Activated CD8-positive, alpha-beta T cell treated with anti-CD3 and anti-CD28 coated beads, Interleukin-2, amount 10 ng/mL, durations not matched to agents 7 days and 5 days (primary cell): ENCODE measurements at regions not wholly inside any gene's neighbourhood (a gene's known extent, or its start where the extent isn't known, plus 50 kb on each side); places are given as distances from the start of the nearest gene placed in this dataset.
"Not testable (repeated sequence)": the region's sequence is repeated elsewhere in the genome, so short reads cannot be mapped to it uniquely, and the experiment has no call there.

Source experiments
- ATAC-seq: fragments of 150-1000 bp; cut with Tn5 transposase; one replicate; pipeline ENCODE4 v1.10.0; 2021; ENCODE audit warnings: moderate library complexity
- CTCF ChIA-PET: fragments of 350-600 bp; sonication (Branson Sonifier 250); formaldehyde crosslinking; loops from one replicate; lab custom pipeline; 2021; ENCODE audit warnings: antibody characterized with exemption; lab: Charles Lee
- POLR2A ChIA-PET: fragments of 350-600 bp; sonication (Branson Sonifier 250); formaldehyde crosslinking; loops from one replicate; lab custom pipeline; 2021; ENCODE audit warnings: antibody characterized with exemption; lab: Charles Lee
- DNase-seq: peaks from one replicate; pipeline ENCODE4 v3.0.0-alpha.2; 2020
- H3K27ac Mint-ChIP-seq: one replicate; pipeline ENCODE4 v1.8.0; 2021; ENCODE audit warnings: mild to moderate bottlenecking, mixed read lengths
- H3K27me3 Mint-ChIP-seq: one replicate; pipeline ENCODE4 v1.8.0; 2021; ENCODE audit warnings: low read depth, mixed read lengths
- H3K36me3 Mint-ChIP-seq: one replicate; pipeline ENCODE4 v1.8.0; 2021; ENCODE audit warnings: low read depth, mixed read lengths
- H3K4me1 Mint-ChIP-seq: one replicate; pipeline ENCODE4 v1.8.0; 2021; ENCODE audit warnings: low read depth, mixed read lengths
- H3K4me3 Mint-ChIP-seq: one replicate; pipeline ENCODE4 v1.8.0; 2021; ENCODE audit warnings: mild to moderate bottlenecking, mixed read lengths
- H3K9me3 Mint-ChIP-seq: one replicate; pipeline ENCODE4 v1.8.0; 2022; ENCODE audit warnings: mixed read lengths; ENCODE audit not compliant: insufficient read depth

DNA sequence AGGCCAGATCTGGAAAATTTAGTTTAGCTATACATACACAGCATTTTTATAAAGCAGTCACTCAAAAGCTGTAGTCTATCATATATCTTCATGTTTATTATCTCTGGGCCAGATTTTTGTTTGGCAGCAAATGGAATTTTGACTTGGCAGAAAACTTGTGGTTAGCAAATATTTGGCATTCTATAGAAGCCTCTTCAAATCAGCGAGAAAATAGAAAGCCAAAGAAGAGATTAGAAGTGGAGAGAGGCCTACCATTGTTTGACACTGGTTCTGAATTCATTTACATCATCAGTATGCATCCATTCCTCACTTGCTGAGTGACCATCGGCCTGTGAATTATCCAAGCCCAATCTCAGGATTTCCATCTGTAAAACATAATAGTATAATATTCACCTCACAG lies 1077.6 kb downstream of the GALC start:
- H3K36me3 Mint-ChIP-seq: no peaks in the 10 kb centered on the region
- no peak overlapping the region for H3K4me3 Mint-ChIP-seq
- H3K9me3 Mint-ChIP-seq: no peaks in the 10 kb centered on the region
- H3K27ac Mint-ChIP-seq: no peak overlapping the region
- DNase-seq: no peak
- no peak for ATAC-seq
- ChIA-PET POLR2A (no interaction called here), CTCF (no interaction called here)
- no peaks in the 10 kb centered on the region for H3K4me1 Mint-ChIP-seq
- no peaks in the 10 kb centered on the region for H3K27me3 Mint-ChIP-seq

DNA sequence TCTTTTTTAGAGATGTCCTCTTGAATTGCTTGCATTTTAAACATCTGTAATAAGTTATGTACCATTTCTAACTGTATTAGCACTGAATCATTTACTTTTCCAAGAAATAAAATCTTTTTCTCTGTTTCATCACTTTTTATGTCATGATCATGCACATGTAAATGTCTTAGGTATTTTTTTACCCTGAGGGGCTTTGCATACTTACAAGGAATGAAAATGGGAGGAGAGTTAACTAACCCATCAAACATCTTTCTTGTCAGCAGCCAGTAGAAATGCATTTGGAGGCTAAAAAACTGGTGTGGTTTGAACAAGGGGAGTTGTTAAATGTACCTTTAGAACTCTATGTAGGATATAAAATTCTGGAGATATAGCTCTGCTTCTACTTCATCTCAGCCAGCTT lies 1080.3 kb downstream of the GALC start:
- Mint-ChIP-seq H3K4me3 (no peak overlapping the region), H3K27me3 (no peaks in the 10 kb centered on the region), H3K27ac (no peak overlapping the region), H3K4me1 (no peaks in the 10 kb centered on the region), H3K9me3 (no peaks in the 10 kb centered on the region), H3K36me3 (no peaks in the 10 kb centered on the region)
- DNase-seq (no peak), ATAC-seq (no peak)
- CTCF ChIA-PET: no interaction called here
- POLR2A ChIA-PET: no interaction called here

DNA sequence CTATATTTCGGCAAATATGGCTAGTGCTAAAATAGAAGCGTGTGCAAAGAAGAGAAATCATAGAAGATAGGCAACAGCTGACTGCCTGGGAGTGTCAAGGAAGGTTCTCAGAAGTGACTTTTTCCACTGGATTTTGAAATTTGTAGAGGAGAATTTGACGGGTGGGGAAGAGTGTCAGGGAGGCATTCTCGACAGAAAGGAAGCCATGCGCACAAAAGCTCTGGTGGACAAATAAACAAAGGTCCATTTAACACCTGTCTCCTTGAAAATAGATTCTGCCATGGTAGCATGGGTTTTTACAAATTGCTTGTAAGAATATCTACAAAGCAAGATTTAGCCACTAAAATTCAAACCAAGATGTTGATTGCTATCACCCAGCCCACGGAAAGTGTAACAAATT lies 1081.5 kb downstream of the GALC start:
- H3K27ac Mint-ChIP-seq: no peak overlapping the region
- ChIA-PET CTCF (no interaction called here), POLR2A (no interaction called here)
- H3K4me1 Mint-ChIP-seq: no peaks in the 10 kb centered on the region
- no peaks in the 10 kb centered on the region for H3K27me3 Mint-ChIP-seq
- DNase-seq (no peak), ATAC-seq (no peak)
- no peaks in the 10 kb centered on the region for H3K36me3 Mint-ChIP-seq
- no peaks in the 10 kb centered on the region for H3K9me3 Mint-ChIP-seq
- no peak overlapping the region for H3K4me3 Mint-ChIP-seq

DNA sequence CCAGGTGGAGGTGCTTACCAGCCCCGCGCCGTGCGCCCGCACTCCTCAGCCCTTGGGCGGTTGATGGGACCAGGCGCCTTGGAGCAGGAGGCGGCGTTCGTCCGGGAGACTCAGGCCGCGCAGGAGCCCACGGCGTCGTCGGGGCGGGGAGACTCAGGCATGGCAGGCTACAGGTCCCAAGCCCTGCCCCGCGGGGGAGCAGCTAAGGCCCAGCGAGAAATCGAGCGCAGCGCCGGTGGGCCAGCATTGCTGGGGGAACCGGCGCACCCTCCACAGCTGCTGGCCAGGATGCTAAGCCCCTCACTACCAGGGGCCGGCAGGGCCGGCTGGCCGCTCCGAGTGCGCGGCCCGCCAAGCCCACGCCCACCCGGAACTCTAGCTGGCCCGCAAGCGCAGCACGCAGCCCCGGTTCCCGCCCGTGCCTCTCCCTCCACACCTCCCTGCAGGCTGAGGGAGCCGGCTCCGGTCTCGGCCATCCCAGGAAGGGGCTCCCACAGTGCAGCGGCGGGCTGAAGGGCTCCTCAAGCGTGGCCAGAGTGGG lies 1087.5 kb downstream of the GALC start:
- H3K4me3 Mint-ChIP-seq, CTCF ChIA-PET, H3K9me3 Mint-ChIP-seq, H3K27me3 Mint-ChIP-seq, H3K4me1 Mint-ChIP-seq, ATAC-seq, DNase-seq, H3K36me3 Mint-ChIP-seq, H3K27ac Mint-ChIP-seq, POLR2A ChIA-PET: not testable (repeated sequence)

DNA sequence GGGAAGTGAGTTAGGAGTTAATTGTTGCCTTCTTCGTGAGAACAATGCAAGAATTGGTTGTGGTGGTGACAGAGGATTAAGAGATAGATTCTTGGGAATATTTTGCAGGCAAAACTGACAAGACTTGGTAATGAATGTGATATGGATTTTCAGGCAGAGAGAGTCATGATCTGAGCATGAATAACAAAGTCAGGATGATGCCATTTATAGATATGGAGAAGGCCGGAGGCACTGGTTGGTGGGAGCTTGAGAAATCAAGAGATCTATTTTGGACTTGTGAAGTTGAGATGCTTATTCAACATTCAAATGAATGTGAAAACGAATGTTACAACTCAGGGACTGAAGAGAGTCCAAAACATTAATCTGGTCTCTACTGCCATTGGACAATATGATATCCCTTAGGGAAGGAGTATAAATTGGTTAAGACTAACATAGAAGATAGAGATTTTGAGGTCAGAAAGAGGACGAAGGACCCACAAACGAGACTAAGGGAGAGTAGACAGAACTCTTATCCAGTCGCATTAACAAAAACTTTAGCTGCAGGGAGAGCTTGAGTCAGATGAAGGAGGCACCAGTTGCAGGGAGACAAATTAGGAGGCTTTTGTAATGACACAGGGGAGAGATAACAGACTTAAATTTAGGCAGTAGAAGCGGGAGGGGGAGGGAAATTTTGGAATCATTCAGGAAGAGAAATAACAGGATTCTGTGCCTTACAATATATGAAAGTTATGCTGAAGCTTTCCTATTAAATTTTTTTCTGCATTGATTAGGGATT lies 1090.6 kb downstream of the GALC start:
- Mint-ChIP-seq H3K4me1 (no peaks in the 10 kb centered on the region), H3K27ac (no peak overlapping the region), H3K36me3 (no peaks in the 10 kb centered on the region), H3K4me3 (no peak overlapping the region), H3K27me3 (no peaks in the 10 kb centered on the region), H3K9me3 (no peaks in the 10 kb centered on the region)
- ChIA-PET POLR2A (no interaction called here), CTCF (no interaction called here)
- DNase-seq (no peak), ATAC-seq (no peak)

DNA sequence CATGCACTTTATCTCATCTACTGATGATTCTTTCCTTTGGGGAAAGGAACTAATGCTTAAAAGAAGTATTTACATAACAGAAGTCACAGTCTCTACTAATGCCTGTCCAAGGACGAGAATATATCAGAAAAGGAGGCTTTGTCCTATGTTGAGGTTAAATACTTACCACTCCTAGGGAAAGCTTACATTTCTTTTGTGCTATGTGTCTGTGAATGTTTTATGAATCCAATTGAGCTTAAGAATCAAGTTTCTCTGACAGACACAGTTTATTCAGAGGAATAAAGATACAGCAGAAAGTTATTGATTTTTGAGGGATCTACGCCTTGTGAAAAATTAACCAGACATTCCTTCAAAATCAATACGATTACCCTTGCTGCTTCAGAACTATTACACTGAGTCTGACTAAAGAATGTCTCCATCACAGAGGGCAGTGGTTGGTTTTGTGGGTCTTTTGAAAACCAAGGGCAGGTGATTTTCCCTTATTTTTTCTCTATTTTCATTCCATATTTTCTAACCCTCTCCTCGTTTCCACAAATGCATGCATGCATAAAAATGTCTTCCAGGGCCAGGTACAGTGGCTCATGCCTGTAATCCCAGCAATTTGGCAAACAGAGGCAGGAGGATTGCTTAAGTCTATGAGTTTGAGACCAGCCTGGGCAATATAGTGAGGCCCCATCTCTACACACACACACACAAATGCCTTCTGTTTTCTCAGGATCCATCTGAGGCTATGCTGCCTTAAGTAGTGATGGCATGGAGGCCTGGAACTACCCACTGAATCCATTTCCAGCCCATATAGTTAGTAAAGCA lies 1095.1 kb downstream of the GALC start:
- no peak for ATAC-seq
- Mint-ChIP-seq H3K4me1 (no peaks in the 10 kb centered on the region), H3K9me3 (no peaks in the 10 kb centered on the region), H3K36me3 (no peaks in the 10 kb centered on the region), H3K27ac (no peak overlapping the region), H3K27me3 (no peaks in the 10 kb centered on the region), H3K4me3 (no peak overlapping the region)
- ChIA-PET CTCF (no interaction called here), POLR2A (no interaction called here)
- no peak for DNase-seq

DNA sequence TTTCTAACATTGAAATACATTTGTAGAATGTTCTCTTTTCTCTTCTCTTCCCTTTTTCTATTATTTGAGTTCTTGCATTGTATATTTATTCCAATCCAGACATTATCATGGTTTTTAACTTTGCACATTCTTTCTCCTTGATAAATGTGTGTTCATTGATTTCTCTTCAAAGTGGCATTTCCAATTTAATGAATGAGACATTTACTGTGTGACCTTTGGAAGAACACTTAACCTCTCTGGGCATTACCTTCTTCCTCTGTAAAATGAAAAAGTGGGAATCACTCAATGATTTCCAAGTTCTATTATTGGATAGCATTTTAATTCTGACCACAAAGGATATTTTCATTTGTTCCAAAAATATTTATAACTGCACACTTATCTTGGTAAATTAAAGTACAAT lies 1095.8 kb downstream of the GALC start:
- no peak overlapping the region for H3K4me3 Mint-ChIP-seq
- no peaks in the 10 kb centered on the region for H3K27me3 Mint-ChIP-seq
- H3K27ac Mint-ChIP-seq: no peak overlapping the region
- ATAC-seq: no peak
- ChIA-PET CTCF (no interaction called here), POLR2A (no interaction called here)
- no peak for DNase-seq
- H3K9me3 Mint-ChIP-seq: no peaks in the 10 kb centered on the region
- no peaks in the 10 kb centered on the region for H3K36me3 Mint-ChIP-seq
- H3K4me1 Mint-ChIP-seq: no peaks in the 10 kb centered on the region

DNA sequence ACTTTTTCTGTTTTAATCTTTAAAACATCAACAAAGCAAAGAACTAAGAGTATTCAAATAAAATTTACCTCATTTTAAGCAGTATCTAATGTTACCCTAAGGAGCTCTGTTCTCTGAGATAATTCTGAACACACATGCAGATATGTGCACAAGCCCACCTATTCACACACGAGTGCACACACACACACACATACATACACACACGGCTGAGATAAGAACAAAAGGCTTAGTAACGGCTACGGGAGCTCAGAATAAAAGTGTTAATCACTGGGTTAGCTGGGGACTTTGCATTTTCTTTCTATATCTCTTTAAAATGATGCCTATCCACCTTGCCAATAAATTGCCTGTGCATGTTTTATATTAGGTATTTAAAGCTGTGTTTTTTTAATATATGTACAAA lies 1096.3 kb downstream of the GALC start:
- ATAC-seq (no peak), DNase-seq (no peak)
- ChIA-PET POLR2A (no interaction called here), CTCF (no interaction called here)
- Mint-ChIP-seq H3K4me1 (no peaks in the 10 kb centered on the region), H3K4me3 (no peak overlapping the region), H3K36me3 (no peaks in the 10 kb centered on the region), H3K9me3 (no peaks in the 10 kb centered on the region), H3K27me3 (no peaks in the 10 kb centered on the region), H3K27ac (no peak overlapping the region)

DNA sequence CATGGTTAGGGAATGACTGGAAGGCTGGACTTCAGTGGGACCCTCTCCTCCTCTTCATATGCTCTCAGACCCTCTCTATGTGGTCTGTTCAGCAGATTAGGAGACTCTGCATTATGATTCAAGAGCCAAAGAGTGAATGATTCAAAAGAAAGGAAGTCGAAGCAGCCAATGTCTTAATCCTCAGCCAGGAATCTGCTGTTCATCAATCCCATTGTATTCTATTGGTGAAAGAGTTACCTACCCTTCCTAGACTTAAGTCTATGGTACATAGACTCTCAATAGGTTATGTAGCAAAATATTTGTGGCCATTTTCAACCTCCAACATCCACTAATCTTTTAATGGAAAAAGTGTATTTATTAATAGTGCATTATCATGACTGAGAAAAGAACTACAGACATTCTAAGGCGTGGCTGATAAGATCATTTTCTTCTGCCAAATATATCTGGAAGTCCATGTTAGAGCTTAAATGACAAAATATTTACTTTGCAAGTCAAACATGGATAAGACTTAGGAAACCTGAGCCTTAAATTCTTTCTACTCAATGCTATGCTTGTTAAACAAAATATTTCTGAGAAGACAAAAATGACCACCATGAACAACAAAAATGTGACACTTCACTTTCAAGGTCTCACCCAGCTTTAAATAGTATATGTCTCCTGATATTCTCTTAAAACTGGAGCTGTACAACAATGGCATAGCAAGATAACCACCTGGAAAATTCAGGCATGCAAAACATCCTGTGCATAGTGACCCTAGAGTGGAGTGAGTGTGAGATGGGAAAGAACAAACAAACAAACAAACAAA lies 1100.6 kb downstream of the GALC start:
- Mint-ChIP-seq H3K36me3 (no peaks in the 10 kb centered on the region), H3K27ac (no peak overlapping the region), H3K27me3 (no peaks in the 10 kb centered on the region), H3K4me1 (no peaks in the 10 kb centered on the region), H3K9me3 (peaks cover 3% of the 10 kb centered on the region), H3K4me3 (no peak overlapping the region)
- ChIA-PET POLR2A (no interaction called here), CTCF (no interaction called here)
- DNase-seq (no peak), ATAC-seq (no peak)

DNA sequence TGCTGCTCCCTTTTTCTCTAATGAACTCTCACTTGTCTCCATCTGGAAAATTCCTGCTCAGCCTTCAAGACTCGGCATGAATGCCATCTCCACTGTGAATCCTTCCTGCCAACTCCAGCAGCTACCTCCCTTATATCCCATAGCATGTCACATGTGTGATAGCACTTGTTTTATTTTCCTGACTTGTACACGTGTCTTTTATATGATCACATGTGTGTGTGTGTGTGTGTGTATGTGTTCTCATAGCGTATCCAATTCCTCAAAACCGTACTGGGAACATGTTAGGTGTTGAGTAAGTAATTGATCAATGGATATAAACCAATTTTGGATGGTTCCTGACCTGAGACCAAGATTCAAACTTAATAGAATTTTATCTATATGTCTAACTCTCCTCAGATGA lies 1107.7 kb downstream of the GALC start:
- no peak overlapping the region for H3K27ac Mint-ChIP-seq
- DNase-seq (no peak), ATAC-seq (no peak)
- no peaks in the 10 kb centered on the region for H3K27me3 Mint-ChIP-seq
- POLR2A ChIA-PET: no interaction called here
- no peaks in the 10 kb centered on the region for H3K36me3 Mint-ChIP-seq
- no peak overlapping the region for H3K4me3 Mint-ChIP-seq
- peaks cover 3% of the 10 kb centered on the region for H3K9me3 Mint-ChIP-seq
- CTCF ChIA-PET: no interaction called here
- no peaks in the 10 kb centered on the region for H3K4me1 Mint-ChIP-seq

DNA sequence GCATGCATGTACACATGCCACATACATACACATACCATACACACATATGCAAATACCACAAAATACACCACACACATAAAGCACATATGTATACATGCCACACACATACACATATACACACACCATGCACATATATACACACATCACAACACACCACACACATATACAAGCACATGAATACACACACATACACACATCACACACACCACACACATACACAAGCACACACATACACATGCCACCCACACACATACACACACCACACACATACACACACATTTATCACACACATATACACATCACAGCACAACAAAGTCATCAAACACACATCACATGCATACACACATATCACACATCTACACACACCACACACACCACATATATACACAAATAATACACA lies 1108.5 kb downstream of the GALC start:
- ChIA-PET POLR2A (no interaction called here), CTCF (no interaction called here)
- DNase-seq (no peak), ATAC-seq (no peak)
- Mint-ChIP-seq H3K27me3 (no peaks in the 10 kb centered on the region), H3K4me3 (no peak overlapping the region), H3K9me3 (peaks cover 3% of the 10 kb centered on the region), H3K4me1 (no peaks in the 10 kb centered on the region), H3K36me3 (no peaks in the 10 kb centered on the region), H3K27ac (no peak overlapping the region)

DNA sequence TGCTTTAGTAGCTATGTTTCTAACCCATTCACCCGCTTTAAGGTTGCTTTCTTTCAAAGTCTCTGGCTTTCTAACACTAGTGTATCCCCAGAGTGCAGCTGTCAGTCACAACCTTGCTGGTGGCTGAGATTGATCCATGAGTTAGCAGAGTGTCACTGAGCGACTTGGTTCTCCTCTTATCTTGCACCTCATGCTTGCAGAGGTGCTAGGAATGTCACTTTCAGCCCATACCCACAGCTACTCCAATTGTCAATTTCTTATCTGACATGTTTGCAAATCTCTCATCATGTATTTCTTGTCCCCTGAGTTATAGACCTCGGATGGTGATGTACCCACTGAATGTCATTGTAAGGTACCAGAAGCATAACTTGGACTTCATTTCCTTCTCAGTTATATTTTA lies 1110.2 kb downstream of the GALC start:
- H3K4me1 Mint-ChIP-seq: no peaks in the 10 kb centered on the region
- no peak for ATAC-seq
- DNase-seq: no peak
- H3K4me3 Mint-ChIP-seq: no peak overlapping the region
- no peaks in the 10 kb centered on the region for H3K27me3 Mint-ChIP-seq
- CTCF ChIA-PET: no interaction called here
- H3K36me3 Mint-ChIP-seq: no peaks in the 10 kb centered on the region
- POLR2A ChIA-PET: no interaction called here
- peaks cover 3% of the 10 kb centered on the region for H3K9me3 Mint-ChIP-seq
- no peak overlapping the region for H3K27ac Mint-ChIP-seq
